ENCODE measurements at regions not wholly inside any gene's neighbourhood (a gene's known extent, or its start where the extent isn't known, plus 50 kb on each side); places are given as distances from the start of the nearest gene placed in this dataset.

GRCh38 chr6:91149246-91149955 lies 562.5 kb upstream of the MAP3K7 start:
- no peak for DNase-seq (ENCODE audit: low read depth, low spot score)

- no peak for DNase-seq (ENCODE audit: low read depth, low spot score)
Measured at GRCh38 chr6:91144126-91144525, 557.3 kb upstream of the MAP3K7 start.

DNA sequence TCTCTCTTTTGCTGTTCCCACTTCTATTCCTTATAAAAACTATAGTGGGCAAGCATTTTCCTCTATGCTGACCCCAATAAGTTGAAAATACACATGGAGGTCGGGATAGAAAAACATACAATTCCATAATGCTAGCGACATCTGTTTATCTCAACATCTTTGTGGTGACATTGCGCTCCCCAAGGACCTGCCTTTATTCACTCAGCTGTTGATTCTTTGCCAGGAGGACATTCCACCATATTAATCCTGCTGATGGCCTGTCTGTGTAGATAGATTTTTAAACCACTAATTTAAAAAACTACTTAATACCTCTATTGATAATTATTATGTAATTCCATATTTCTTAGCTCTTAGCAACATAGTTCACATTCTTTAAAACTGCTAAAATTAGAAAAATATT lies 555.3 kb upstream of the MAP3K7 start:
- no peak for DNase-seq (ENCODE audit: low read depth, low spot score)

- DNase-seq (ENCODE audit: low read depth, low spot score), result no peak
Measured at GRCh38 chr6:91141346-91141745, 554.5 kb upstream of the MAP3K7 start.

DNA sequence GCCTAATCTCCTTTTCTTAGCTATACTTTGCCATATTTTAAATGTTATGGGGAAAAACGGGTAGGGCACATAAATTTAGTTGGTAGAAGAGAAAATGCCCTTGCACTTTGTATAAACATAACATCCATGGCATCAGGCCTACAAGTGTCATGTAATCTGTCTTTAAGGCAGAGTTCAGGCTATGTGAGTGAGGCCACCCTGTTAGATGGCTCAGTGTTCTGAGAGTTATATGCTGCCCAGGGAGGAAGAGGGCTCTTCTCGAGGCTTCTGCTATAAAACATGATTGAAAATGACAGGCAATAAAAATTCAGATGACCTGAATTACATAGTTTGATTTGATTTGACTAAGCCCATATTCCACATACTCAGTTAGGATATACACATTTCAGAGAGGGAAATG lies 553.6 kb upstream of the MAP3K7 start:
- DNase-seq (ENCODE audit: low read depth, low spot score), result no peak

- no peak for DNase-seq (ENCODE audit: low read depth, low spot score)
Measured at GRCh38 chr6:91137286-91137685, 550.4 kb upstream of the MAP3K7 start.

DNA sequence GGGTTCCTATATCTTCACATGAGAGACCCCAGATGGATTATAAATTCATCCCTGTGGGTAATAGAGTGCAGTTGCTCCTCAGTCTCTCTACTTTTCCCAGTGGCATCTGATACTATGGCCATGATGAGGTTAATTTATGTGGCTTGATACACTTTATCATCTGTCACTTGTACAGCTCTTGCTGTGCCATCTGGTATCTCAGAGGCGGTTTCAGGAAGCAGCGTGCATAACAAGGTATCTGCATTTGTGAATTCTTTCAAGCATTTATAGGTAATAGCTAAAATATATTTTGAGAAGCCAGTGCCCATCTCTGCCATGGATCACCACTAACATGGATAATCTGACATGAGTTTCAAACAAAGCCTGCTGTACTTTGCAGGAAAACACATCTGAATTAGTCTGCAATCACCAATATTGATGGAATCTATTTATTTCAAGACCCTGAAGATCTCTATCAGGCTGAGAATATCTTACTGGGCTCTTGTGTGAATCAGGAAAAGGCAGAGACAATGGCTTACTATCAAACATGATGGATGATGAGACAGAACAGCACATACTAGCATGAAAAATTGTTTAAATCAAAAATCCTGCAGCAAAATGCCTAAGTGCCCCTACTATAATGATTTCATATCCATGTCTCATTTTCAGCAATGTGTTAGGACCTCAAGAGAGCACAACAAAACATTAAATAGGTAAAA lies 548.7 kb upstream of the MAP3K7 start:
- DNase-seq (ENCODE audit: low read depth, low spot score), result no peak

- peak; percentile 70 for DNase-seq (ENCODE audit: low read depth, low spot score)
Measured at GRCh38 chr6:91132461-91132860, 545.6 kb upstream of the MAP3K7 start.

- DNase-seq (ENCODE audit: low read depth, low spot score), result no peak
Measured at GRCh38 chr6:91130126-91130525, 543.3 kb upstream of the MAP3K7 start.

DNA sequence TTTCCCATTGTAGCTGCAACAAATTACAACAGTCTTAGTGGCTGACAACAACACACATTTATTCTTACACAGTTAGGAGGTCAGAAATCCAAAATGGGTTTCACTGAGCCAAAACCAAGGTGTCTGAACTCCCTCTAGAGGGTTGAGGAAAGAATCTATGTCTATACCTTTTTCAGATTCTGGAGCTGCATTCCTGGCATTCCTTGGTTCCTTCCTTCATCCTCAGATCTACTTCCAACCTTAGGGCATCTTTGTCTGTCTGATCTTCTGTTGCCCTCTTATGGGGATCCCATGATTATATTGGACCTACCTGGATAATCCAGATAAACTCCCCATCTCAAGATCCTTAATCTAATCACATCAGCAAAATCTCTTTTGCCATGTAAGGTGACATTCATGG lies 540.9 kb upstream of the MAP3K7 start:
- DNase-seq (ENCODE audit: low read depth, low spot score), result no peak

GRCh38 chr6:91126876-91127275 lies 540.0 kb upstream of the MAP3K7 start:
- no peak for DNase-seq (ENCODE audit: low read depth, low spot score)

GRCh38 chr6:91117550-91117949 lies 530.7 kb upstream of the MAP3K7 start:
- no peak for DNase-seq (ENCODE audit: low read depth, low spot score)

DNA sequence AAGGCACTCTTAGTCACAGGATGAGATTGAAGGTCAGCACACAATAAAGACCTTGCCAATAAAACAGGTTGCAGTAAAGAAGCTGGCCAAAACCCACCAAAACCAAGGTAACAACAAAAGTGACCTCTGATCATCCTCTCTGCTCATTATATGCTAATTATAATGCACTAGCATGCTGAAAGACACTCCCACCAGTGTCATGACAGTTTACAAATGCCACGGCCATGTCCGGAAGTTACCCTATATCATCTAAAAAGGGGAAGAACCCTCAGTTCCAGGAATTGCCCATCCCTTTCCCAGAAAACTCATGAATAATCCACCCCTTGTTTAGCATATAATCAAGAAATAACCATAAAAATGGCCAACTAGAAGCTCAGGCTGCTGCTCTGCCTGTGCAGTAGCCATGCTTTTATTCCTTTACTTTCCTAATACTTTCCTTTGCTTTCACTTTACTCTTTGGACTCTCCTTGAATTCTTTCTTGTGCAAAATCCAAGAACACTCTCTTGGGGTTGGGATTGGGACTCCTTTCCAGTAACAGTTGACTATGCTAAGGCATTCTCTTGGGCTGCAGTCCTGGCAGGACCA lies 527.3 kb upstream of the MAP3K7 start:
- DNase-seq (ENCODE audit: low read depth, low spot score), result no peak

GRCh38 chr6:91106083-91106482 lies 519.2 kb upstream of the MAP3K7 start:
- no peak for DNase-seq (ENCODE audit: low read depth, low spot score)

DNA sequence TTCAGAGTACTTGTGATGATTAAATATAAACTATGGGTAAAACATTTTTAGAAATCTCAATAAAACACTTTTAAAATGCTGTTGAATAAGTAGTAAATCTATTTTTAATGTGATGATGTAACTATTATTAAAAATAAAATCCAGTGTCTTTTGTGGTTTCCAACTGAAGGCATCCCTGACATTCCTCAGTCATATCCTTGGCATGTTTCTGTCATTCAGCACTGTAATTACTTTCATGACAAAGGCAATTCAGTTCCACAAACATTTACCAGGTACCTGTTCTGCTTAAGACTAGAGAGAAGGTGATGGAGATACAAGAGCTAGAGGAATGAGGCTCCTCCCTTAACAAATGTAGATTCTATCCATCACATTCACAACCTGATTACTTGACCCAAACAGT lies 518.7 kb upstream of the MAP3K7 start:
- no peak for DNase-seq (ENCODE audit: low read depth, low spot score)

GRCh38 chr6:91099479-91099878 lies 512.6 kb upstream of the MAP3K7 start:
- no peak for DNase-seq (ENCODE audit: low read depth, low spot score)

DNA sequence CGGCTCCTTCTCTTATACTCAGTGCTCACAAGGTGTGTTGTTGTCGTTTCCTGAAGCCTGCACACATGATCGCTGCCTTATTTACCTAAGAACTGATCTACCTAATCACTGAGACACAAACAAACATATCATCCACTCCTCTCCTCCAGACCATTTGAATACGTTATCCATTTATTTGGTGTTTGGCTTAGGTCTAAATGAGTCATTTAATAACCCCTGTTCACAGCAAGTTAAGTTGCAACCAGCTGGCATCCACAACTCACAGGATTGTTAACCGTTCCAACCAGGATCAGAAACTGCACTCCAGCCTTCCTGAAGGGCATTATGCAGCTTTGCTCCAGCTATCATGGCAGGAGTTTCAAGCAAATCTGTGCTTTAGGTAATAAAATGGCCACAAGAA lies 511.1 kb upstream of the MAP3K7 start:
- DNase-seq (ENCODE audit: low read depth, low spot score), result peak; percentile 42

DNA sequence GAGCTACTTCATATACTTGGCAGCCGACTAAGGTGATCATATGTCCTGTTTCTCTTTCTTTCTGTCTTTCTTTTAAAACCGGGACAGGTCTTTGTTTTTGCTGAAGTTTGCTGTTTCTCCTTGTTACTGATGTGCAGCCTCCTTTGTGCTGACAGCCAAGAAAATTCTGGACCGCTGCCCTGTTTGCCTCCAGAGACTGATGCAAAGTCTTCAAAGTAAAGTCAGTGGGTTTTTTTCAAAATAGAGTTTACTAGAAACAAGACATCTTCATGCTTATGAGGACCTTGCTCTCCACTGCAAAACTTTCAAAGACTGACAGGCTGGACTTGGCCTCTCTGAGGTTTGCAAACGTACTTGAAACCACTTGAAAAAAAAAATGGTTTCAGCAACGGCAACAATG lies 510.5 kb upstream of the MAP3K7 start:
- peak; percentile 78 for DNase-seq (ENCODE audit: low read depth, low spot score)

- DNase-seq (ENCODE audit: low read depth, low spot score), result no peak
Measured at GRCh38 chr6:91094806-91095475, 508.1 kb upstream of the MAP3K7 start.

DNA sequence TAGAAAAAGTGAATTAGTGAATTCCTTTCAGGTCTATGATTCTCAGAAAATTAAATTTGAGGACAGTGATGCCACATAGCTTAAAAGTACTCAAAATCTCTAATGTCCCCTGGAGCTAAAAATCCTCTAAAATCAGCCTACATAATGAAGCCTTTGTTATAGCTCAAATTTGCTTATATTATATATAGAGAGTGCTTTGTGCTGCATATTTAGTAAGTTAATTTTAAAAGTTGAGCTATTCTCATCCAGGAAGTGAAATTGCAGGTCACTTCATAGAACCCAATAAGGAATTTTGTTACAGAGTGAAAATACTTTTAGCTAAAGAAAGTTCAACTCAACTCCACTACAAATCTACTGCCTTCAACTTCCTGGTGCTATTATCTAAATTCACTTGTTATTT lies 507.5 kb upstream of the MAP3K7 start:
- no peak for DNase-seq (ENCODE audit: low read depth, low spot score)

- DNase-seq (ENCODE audit: low read depth, low spot score), result peak; percentile 70
Measured at GRCh38 chr6:91088976-91089375, 502.1 kb upstream of the MAP3K7 start.

DNA sequence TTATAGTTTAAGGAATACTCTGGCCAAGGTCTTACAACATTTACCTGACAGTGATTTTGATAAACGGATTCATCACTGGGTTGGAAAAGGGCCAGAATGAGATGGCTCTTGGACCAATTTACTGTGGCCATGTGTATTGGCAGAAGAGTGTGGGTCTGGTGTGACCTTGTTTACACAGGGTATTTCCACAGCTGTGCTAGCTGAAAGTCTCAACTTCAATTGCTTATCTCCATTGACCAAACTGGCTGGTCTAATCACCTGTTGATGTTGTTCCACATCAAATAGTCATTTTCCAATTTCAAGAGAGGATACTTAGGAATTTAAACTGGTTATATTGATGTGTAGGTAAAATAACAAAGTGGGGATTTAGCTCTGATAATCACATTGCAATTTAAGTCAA lies 501.6 kb upstream of the MAP3K7 start:
- peak; percentile 20 for DNase-seq (ENCODE audit: low read depth, low spot score)

- peak; percentile 70 for DNase-seq (ENCODE audit: low read depth, low spot score)
Measured at GRCh38 chr6:91087908-91088307, 501.0 kb upstream of the MAP3K7 start.
